ENCODE measurements at regions not wholly inside any gene's neighbourhood (a gene's known extent, or its start where the extent isn't known, plus 50 kb on each side); places are given as distances from the start of the nearest gene placed in this dataset.
"Not testable (repeated sequence)": the region's sequence is repeated elsewhere in the genome, so short reads cannot be mapped to it uniquely, and the experiment has no call there.

DNA sequence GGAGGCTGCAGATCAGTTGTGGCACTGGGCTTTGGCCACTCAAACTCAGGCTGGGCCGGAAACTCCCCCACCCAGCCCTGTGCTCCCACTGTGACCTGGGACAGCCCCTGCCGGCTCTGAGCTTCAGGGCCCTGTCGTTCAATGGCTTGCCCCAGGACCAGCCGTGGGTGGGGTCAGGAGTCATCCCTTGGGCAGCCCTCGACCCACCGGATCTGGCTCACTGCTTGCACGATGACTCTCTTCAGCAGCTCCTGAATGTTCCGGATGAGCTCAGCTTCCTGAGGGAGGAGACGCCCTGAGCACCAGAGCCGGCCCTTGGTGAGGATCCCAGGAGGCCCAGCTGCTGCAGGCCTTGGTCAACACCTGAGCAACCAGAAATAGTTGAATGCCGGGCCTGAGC, 1544.2 kb upstream of the USP9Y start:
- DNase-seq (ENCODE audit: low spot score), result not testable (repeated sequence)

DNA sequence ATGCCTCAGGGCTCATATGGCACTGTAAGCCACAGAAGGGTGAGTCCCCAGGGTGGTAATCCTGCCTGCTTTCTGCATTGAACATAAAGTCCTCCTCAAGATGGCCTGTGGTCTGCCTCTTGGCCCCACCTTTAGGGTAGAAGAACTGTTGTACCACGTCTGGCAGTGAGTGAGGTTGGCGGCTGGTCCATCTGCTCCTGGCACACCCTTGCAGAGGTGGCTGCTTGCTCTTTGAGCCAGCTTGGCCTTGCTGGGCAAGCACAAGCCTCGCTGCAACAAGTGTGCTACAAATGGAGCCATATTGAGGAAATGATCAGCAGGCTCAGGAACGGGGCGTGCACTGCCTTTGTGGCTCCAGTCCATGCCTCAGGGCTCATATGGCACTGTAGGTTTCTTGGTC, 1524.0 kb upstream of the USP9Y start:
- DNase-seq (ENCODE audit: low spot score), result not testable (repeated sequence)

DNA sequence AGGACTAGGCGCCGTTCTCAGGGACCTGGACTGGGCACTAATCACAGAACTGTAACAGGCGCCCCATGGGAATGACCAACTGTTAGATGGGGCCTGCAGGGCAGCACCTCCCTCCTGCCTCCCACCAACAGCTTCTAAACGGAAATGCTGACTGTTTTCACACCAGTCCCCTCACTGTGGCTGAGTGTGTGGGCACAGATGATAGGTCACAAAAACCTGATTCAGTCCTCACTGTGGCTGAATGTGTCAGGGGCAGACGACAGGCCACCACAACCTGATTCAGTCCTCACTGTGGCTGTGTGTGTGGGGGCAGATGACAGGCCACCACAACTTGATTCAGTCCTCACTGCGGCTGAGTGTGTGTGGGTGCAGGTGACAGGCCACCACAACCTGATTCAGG, 1499.9 kb upstream of the USP9Y start:
- DNase-seq (ENCODE audit: low spot score), result not testable (repeated sequence)

DNA sequence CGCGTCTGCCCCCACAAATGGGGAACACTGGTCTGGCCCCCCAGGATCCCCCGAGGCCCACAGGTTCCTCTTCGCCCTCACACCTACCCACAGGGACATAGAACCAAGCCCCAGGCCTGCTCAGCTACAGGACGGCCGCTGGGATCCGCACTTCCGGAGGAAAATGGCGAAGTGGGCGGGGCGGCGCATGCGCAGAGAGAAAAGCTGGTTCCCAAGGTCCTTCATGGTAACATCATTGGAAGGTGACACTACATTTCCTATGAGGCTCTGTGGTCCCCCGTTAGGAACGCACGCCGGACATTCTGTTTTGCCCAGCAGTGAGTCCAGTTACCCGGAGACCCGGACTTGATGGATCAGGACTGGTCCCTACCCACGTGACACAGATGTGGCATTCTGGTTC, 1486.2 kb upstream of the USP9Y start:
- not testable (repeated sequence) for DNase-seq (ENCODE audit: low spot score)

Data from cerebellar cortex (tissue), 1 donor.